HG02973 (cell line): ENCODE measurements at regions not wholly inside any gene's neighbourhood (a gene's known extent, or its start where the extent isn't known, plus 50 kb on each side); places are given as distances from the start of the nearest gene placed in this dataset.

Source experiments
- ATAC-seq: cut with Tn5 transposase; IDR thresholded peaks from one replicate; pipeline ENCODE4 v1.9.1; 2021; ENCODE audit warnings: moderate library complexity; ENCODE audit not compliant: unreplicated experiment

DNA sequence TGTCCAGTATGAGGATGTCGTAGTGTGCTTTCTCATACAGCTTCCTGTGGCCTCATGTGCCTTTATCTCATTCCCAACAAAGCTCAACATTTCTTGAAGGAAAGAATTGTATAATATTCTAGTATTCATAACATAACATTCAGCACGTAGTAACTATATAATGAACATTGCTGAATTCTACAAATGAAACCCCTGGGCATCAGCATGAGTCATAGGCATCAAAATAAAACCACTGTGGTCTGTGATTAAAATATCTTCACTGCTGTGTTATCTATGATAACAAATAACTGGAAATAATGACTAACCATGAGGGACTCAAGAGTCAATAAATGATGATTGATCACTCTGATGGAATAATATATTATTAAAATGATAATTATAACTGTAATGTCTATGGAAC lies 255.2 kb downstream of the EMP1 start:
- no peak for ATAC-seq

DNA sequence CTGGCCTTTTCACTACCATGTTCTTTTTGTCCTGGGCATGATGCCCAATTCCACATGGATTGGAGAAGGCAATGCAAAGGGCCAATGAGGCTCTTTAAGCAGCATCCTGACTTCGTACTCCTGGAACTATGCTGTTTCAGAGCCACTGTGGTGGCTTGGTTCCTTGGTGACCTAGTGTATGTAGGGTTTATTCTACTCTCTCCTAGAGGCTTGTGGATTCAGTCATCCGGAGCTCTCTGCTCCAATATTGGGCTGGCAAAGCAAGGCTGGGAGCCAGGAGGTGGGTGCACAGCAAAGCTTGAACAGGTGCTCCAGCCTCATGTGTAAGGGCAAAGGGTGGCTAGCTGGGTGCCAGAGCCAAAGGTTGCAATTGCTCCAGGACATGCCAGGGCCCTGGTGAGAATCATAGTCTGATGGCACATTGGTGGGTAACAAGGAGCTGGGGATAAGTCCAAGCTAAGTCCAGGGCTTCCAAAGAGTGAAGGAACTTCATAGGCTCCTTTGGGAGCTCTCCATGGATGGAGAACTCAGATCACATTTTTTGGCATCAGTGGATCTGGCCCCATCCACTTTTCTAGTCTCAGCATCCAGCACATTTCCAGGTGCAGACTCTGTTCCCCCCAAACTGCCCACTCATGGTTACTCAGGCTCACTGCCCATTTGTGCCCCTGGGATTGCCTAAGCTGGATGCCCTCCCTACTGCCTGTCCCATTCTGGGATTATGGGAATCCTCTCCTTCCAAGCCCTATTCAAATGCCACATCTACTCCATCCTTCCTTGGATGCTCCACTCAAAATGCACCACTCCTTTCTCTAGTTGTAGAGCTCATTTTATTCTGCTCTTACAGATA lies 253.9 kb downstream of the EMP1 start:
- ATAC-seq: no peak

DNA sequence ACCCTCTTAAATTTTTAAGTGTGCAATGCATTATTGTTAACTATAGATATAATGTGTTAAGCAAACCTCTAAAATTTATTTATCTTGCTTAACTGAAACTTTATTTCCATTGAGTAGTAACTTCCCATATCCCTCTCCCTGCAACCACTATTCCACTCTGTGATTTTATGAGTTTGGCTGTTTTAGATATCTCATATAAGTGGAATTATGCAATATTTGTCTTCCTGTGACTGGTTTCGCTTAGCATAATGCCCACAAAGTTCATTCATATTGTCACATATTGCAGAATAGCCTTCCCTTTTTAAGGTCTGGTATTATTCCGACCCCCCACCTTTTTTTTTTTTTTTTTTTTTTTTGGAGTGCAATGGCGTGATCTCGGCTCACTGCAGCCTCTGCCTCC lies 247.6 kb downstream of the EMP1 start:
- ATAC-seq: no peak

DNA sequence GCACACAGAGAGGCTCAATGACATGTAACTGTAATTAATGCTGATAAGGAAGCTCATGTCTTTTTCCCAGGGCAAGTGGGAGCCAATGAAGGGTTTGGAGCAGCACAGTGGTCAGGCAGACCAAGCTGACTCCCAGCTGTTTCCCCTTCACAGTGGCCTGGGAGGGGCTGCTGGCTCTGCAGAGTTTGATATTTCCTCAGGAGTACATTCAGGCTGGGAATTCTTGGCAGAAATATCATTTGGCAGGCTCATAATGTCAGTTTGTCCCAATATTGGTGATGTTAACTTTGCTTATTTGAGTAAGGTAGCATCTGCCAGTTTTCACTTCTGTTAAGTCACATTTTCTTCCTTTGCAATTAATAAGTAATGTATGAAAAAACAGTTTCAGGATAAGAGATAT lies 247.0 kb downstream of the EMP1 start:
- no peak for ATAC-seq

DNA sequence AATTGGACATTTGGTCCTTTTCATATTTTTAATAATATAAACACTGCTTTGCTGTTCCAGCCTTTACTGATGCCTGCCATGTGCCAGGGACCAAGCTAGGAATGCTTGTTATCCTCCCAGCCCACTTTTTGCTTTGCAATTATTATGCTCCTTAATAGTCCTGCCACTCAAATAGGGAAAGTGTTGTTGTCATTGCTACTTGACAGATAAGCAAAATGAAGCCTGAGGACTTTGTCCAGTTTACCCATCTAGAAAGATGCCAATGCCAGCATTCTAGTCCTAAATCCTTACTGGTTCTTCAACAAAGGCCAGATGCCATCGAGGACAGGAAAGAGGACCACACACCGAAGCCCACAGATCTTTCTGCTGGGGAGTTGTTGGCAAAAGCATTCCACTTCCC lies 246.5 kb downstream of the EMP1 start:
- no peak for ATAC-seq

DNA sequence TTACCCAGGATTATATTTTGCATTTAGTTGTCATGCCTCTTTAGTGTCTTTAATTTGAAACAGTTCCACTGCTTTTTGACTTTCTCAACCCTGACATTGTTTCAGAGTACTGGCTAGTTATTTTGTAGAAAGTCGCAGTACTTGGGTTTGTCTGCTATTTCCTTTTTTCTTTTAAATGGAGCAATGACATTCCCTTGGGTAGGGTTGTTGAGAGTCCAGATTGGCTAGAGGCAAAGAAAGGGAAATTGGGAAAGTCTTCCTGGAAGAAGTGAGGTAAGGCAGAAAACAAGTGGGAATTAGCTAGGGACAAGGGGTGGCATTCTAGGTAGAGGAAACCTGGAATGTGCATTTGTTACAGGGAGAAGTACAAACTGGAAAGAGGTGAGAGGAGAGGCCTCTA lies 245.9 kb downstream of the EMP1 start:
- no peak for ATAC-seq

DNA sequence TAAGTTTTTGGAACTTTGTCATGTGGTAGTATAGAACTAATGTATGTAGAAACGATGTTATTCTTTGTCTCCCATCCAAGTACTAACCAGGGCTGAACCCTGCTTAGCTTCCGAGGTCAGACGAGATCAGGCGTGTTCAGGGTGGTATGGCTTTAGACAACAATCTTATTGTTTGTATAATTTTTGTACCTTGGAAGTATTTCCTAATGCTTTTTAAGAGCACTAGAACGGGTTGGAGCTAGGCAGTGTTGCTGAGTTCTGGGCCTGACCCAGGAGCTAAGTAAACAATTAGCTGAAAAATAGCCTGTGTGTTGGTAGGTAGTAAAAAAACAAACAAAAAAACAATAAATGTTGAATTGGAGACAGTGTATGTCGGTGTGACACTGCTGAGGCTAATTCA lies 244.3 kb downstream of the EMP1 start:
- ATAC-seq: no peak

DNA sequence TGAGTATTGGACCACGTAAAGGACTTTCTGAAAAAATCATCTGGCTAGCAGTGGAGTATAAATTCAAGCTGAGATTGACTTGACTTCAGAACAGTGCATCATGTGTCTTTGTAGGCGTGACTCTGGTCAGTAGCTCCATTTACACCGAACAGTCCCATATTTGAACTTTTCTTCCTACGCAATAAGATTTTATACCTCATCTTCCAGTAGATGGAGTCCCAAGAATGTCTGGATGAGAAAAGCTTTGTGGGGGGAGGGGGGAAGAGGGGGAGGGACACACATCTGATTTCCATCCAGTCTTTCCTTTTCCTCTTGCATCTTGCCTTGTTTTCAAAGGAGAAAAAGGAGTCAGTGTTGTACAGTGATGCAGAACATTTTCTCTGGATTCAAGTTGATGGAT lies 241.0 kb downstream of the EMP1 start:
- ATAC-seq: no peak

DNA sequence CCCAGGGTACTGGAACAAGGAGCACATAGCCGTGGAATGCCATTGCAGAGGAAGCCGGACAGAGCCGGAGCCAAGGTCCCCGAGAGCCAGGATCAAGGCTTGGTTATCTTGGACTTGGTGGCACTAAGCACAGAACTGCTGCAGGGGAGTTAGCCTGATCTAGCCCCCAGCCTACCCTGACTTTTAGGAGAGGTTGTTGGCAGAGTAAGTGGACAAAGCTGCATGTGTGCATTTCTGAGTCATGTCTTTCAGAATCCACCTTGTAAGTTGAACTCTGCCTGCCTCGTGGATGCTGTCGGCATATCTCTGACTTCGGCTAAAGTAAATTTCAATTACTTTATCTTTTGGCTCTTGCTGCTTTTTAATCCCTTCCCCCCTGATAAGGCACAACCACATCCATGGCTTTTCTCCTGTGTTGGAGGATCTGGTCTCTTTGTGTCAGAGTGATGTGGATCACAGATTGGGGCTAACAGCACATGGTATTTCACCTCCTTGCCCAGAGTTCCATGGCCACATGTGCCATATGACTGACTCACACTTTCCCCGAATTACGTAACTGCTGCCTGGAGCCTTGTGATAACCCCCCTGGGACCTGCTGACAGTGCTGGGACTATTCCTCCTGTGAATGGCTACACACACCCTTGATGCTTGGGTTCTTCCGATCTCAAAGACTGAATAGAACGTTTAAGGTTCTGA lies 240.3 kb downstream of the EMP1 start:
- ATAC-seq: no peak

DNA sequence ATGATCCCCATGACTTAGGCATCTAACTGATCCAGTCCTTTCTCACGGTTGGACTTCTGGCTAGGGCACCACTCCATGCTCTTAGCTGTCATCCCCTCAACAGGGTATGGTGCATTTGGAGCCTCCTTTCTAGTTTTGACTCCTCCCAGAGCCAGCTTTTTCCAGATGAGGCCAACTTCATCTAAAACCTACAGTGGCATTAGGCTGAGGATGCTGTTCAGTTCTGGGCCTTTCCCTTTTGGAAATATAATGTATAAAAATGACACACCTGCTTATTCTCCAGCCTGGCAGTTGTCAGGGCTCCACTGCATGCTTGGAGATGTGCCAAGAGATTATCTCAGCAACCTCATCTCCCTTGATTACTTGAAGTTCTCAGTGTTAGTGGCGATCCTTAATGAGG lies 239.7 kb downstream of the EMP1 start:
- no peak for ATAC-seq

DNA sequence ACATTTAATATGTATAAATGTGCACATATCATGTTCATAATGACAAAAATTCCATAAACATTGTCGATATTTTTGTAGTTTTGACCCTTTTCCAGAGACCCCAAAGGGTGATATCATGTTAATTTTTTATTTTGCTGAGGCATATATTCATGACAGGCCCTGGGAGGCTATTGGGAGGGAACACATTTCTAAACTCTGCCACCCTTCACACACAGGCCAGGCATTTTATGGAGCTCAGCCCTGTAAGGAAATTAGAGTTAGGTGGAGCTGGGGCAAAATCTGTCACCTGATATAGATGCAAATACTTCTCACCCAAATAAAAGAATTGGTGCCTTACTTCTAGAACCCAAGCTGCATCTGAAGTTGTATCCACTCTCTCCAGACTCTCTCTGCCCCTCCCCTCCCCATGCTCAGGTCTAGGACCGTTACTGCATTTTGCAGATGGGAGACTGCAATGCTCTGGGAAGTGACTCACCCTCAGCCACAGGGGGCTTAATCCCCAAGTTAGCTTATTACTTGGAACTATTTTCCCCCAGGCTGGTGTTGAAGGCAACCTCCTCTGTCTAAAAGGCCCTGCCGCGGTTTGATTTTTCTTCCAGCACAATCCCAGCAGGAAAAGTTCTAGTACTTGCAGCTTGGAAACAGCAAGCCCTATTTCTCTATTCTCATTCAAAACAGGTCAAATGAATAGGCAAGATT lies 238.9 kb downstream of the EMP1 start:
- no peak for ATAC-seq

DNA sequence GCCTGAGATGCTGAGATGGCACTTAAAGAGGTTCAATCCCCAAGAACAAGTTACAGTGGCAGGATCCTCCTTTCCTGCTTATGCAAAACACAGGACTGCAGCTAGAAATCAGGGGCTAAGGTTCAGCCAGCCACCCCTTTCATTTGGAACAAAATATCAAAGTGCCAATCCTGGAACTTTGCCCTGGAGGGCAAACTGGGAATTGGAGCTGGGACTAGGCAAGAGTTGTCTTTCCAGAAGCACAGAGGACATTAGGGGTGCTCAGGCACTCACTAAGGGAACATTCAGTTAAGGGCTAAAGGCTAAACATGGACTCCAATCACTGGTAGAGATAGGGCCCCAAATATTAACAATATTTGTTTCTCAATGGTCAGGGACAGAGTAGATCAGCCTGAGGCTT lies 237.2 kb downstream of the EMP1 start:
- no peak for ATAC-seq

DNA sequence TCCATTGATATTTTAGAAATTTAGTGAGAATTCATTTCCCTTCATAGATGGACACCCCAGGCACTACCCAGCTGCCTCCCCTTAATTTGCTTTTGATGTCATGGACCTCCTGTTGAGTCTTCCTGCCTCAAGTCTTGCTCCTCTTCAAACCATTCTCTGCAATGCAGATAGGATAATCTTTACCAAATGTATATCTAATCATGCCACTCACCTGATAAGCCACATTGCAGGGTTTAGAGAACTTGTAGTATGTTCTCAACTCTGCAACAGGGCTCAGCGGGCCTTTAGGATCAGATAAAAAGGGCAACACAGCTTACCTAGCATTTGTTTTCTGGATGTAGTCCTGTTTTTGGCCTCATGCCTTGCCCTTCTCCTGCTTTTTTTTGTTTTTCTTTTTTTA lies 234.5 kb downstream of the EMP1 start:
- no peak for ATAC-seq

DNA sequence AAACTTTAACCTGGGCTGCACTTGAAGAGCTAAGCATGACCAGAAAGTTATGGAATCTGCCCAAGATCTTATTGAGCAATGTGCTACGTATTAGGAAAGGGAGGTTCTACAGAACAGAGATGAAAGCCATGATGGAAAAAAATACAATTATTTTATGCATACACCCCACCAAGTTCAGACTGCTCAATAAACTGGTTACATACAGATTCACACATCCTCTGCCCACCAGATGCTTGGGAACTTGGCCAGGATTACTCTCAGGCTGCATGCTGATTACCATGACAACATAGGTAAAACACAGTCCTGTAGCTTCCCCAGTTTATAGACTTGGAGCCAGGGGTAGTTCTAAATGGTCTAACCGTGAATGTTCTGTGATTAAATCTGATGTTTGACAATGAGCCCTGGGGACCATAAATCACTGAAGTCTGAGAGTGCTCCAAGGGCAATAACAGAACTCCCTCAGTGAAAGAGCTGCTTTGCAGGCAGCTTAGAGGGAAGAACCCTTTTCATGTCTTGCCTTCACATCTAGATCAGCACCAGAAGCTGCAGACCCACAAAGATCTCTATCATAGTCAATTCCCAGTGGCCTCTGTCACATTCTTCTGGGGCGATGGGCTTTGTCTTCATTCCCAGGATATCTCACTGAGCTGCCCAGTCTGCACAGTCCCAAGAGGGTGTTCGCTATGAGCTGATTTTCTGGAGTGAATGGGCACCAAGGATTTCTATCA lies 232.2 kb downstream of the EMP1 start:
- no peak for ATAC-seq

DNA sequence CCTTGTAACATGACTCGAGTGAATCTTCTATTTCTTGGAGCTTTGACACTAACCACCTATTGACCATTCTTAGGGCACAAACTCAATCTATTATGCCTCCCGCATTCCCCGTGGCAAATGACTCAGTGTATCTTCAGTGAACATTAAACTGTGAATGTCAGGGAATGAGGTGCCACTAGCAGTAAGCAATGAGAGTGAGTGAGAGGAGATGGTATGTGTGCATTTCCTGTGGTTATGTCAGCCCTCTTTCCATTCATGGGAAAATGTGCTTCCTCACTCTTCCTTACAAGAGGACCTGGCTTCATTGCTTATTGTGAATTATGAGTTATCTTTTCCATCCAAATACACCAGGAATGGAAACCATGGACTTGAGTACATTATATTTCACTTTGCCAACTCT lies 229.2 kb downstream of the EMP1 start:
- ATAC-seq: no peak

DNA sequence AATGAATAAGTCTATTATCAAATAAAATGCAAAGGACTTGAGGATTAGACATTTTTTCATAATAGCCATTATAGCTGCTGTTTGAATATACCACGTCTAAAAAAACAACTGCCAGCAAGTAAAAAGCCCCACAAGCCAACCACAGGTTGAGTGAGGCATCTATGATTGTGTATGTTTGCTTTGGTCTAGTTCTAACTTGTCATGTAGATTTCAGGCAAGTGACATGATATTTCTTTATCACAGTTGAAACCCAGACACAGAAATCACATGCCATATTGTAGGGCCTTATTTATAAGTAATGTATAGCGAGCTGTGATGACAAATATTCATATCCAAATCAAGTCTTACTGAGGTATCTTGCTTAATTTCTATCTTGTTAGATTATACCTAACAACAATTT lies 225.8 kb downstream of the EMP1 start:
- ATAC-seq: no peak

DNA sequence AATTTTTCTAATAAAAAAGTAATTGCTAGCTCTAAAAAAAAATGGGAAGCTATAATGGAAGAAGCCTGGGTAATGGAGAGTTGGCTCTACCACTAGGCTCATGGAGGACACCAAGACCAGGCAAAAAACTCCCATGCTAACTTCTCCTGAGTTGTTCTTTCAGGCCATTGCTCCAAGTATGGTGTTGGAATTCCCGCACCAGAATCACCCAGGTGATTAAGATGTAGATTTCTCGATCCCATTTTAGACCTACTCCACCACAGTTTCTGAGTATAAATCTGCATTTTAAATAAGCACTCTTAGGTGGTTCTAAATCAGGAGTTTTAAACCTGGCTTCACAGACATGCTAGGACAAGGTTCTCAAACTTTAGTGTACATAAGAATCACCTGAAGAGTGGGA lies 221.0 kb downstream of the EMP1 start:
- ATAC-seq: no peak

DNA sequence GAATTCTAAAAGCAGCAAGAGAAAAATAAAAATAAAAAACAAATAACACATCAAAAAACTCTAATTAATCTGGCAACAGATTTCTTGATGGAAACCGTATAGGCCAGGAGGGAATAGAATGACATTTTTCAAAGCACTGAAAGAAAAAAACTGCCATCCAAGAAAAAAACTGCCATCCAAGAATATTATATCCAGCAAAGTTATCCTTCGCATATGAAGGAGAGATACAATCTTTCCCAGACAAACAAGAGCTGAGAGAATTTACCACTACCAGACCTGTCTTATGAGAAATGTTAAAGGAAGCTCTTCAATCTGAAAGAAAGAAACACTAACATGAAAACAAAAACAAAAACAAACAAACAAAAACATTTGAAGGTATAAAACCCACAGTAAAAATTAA lies 214.8 kb downstream of the EMP1 start:
- no peak for ATAC-seq

DNA sequence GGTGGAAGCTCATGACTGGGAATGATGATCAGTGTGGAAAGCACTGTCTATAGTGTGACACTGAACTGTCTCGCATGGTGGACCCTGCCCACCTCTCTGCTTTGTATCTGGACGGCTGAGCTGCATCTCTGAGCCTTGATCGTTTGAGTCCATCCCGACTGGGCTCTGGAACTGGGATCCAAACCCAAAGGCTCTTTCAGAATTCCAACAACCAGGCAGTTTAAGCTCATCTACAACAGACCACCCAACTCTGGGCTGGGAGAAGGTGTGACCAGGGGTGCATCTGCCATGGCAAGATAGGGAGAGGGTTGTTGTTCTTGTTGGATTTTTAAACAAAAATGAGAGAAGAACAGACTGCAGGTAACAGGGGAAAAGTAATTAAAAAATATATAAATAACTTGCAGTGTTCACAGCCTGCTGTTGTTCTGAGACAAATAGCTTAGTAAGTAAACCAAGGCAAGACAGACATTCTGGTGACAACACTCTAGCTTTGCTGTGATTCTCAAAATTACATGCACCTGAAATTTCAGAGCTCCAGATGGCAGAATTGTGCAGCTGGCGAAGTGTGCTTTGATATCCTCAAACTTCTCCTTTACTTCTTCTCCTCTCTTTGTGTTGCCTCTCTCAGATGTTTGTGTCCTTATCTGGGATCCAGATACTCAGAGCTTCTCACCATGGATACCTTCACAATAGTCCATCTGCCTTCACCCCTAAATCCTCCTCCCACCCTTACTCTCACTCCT lies 209.6 kb downstream of the EMP1 start:
- ATAC-seq: no peak

DNA sequence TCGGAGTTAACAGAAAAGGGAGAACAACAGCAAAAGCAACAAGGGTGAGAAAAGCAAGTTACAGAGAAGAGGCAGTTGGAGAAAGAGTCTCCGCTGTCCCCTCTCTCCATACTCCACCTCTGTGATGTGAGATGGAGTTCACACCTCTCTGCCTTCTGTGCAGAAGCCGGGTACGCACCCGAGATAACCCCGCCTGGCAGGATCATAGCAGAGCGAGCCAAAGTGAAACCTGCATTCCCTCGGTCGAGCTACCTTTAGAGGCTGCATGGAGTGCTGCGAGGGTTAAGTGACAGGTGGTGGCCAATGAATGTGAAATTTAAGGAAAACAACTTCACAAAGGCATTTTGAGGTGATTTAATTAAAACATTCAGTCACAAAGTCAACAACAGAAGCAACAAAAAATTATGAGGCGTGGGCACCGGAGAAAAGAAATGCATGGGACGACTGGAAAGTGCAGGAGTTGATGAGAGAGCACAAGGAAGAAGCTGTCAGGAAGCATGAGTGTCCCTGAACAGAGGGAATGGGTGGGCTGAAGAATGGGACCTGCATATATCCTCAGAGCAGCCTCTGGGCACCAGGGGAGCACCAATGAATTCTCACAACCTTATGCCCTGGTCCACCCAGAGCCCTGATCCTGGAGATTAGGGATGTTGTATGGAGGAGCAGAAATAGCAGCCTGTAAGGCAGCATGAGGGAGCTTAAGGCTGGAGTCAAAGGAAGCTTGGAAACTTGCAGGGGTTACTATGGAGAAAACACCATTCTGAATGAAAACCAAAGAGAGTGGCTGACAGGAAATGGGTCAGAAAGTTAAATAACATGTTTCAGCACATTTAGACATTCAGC lies 208.3 kb downstream of the EMP1 start:
- ATAC-seq: no peak
